Pons (tissue), 1 donor: ENCODE measurements at regions not wholly inside any gene's neighbourhood (a gene's known extent, or its start where the extent isn't known, plus 50 kb on each side); places are given as distances from the start of the nearest gene placed in this dataset.

ENCODE experiments used
- DNase-seq: peaks from one replicate; pipeline ENCODE4 v3.0.0-alpha.2; 2016; ENCODE audit warnings: low spot score

GRCh38 chr7:57370066-57370738, 79.8 kb upstream of the ZNF716 start:
- no peak for DNase-seq

- no peak for DNase-seq
These were observed 79.3 kb upstream of the ZNF716 start for GRCh38 chr7:57370739-57371098.

GRCh38 chr7:57375783-57376182, 74.2 kb upstream of the ZNF716 start:
- peak; percentile 13 for DNase-seq

- no peak for DNase-seq
These were observed 68.4 kb upstream of the ZNF716 start for GRCh38 chr7:57381581-57381980.

GRCh38 chr7:57384380-57384779, 65.6 kb upstream of the ZNF716 start:
- DNase-seq: no peak

- no peak for DNase-seq
These were observed 64.3 kb upstream of the ZNF716 start for GRCh38 chr7:57385668-57386067.

GRCh38 chr7:57388761-57389160, 61.2 kb upstream of the ZNF716 start:
- DNase-seq: no peak

GRCh38 chr7:57398548-57398947, 51.4 kb upstream of the ZNF716 start:
- no peak for DNase-seq

- no peak for DNase-seq
These were observed 50.6 kb upstream of the ZNF716 start for GRCh38 chr7:57399251-57399940.

- no peak for DNase-seq
These were observed 50.0 kb upstream of the ZNF716 start for GRCh38 chr7:57399972-57400371.
